Gastroesophageal sphincter (tissue), 4 donors: ENCODE measurements at regions not wholly inside any gene's neighbourhood (a gene's known extent, or its start where the extent isn't known, plus 50 kb on each side); places are given as distances from the start of the nearest gene placed in this dataset.

Experiments
- ATAC-seq: fragments of 150-250 bp; one replicate; pipeline ENCODE4 v1.9.1; 2016; ENCODE audit warnings: mild to moderate bottlenecking, moderate library complexity
- H3K27ac ChIP-seq, 4 donors: fragments of 200-600 bp; sonication (generic) in 3 of 4; 1 replicate in 3 of 4; 2 replicates in 1 of 4; pipeline ENCODE4 v1.5.1; 2016 to 2019
- H3K27me3 ChIP-seq: fragments of 200-600 bp; sonication (generic); one replicate; pipeline ENCODE4 v1.5.1; 2019
- H3K36me3 ChIP-seq, 2 donors: fragments of 200-600 bp; sonication (generic); one replicate each; pipeline ENCODE4 v1.5.1; 2019; ENCODE audit warnings: control low read depth in 1 of 2
- H3K4me1 ChIP-seq, 3 donors: fragments of 200-600 bp; sonication (generic); 1 replicate in 2 of 3; 2 replicates in 1 of 3; pipeline ENCODE4 v1.5.1; 2016 to 2019; ENCODE audit warnings: control low read depth in 2 of 3
- H3K4me3 ChIP-seq, 2 donors: fragments of 200-600 bp; sonication (generic); one replicate each; pipeline ENCODE4 v1.5.1; 2019; ENCODE audit warnings: mild to moderate bottlenecking in 1 of 2, moderate library complexity in 1 of 2
- H3K9me3 ChIP-seq, 3 donors: fragments of 200-600 bp; sonication (generic); one replicate each; pipeline ENCODE4 v1.5.1; 2017 to 2019; ENCODE audit warnings: control low read depth in 2 of 3
- CTCF ChIP-seq, 4 experiments: fragments of 200-600 bp in 2 of 4; fragments of 450-650 bp in 2 of 4; sonication (generic) in 1 of 4; IDR thresholded peaks; one replicate each; pipeline ENCODE4 v1.5.1; 2017 to 2019; ENCODE audit warnings: antibody characterized with exemption in 4 of 4, mild to moderate bottlenecking in 2 of 4, moderate library complexity in 2 of 4
- EP300 ChIP-seq: sonication (generic); formaldehyde crosslinking; IDR thresholded peaks from one replicate; pipeline ENCODE4 v1.6.1; 2017; ENCODE audit warnings: antibody characterized with exemption, mild to moderate bottlenecking
- POLR2A ChIP-seq, 2 donors: fragments of 450-650 bp; IDR thresholded peaks; one replicate each; pipeline ENCODE4 v1.6.1; 2017; ENCODE audit warnings: antibody characterized with exemption in 2 of 2, mild to moderate bottlenecking in 2 of 2, moderate library complexity in 1 of 2
- POLR2AphosphoS5 ChIP-seq: sonication (generic); formaldehyde crosslinking; IDR thresholded peaks from one replicate; pipeline ENCODE4 v1.6.1; 2017; ENCODE audit warnings: antibody characterized with exemption
- WGBS, 2 donors: methylation state at CpG; one replicate each; pipeline ENCODE4 v1.1.5; 2018; ENCODE audit warnings: low coverage in 1 of 2; 5-methylcytosine and 5-hydroxymethylcytosine counted together

- Histone ChIP-seq H3K27ac (no peak overlapping the region), H3K36me3 (no peaks in the 10 kb centered on the region), H3K4me1 (no peaks in the 10 kb centered on the region), H3K9me3 (peaks cover 0 to 23% (median 0%) of the 10 kb centered on the region in 3 donors), H3K4me3 (no peak overlapping the region), H3K27me3 (peaks cover 49% of the 10 kb centered on the region)
- no peak for ATAC-seq
- TF ChIP-seq EP300 = no peak
- no peak for TF ChIP-seq POLR2A (IDR thresholded peaks at IDR 0.05)
- no peak for TF ChIP-seq CTCF (IDR thresholded peaks at IDR 0.05)
- TF ChIP-seq POLR2AphosphoS5 = no peak
- WGBS, 2 donors = 78 to 81% methylated on average over 3 to 4 of the region's 4 CpGs
Measured at GRCh38 chr19:13561461-13561860, 55.2 kb upstream of the CACNA1A start.

GRCh38 chr19:13557756-13558398 lies 51.6 kb upstream of the CACNA1A start:
- Histone ChIP-seq H3K4me1 (no peaks in the 10 kb centered on the region), H3K27ac (no peak overlapping the region), H3K27me3 (peaks cover 78% of the 10 kb centered on the region), H3K9me3 (peaks cover 0 to 23% (median 0%) of the 10 kb centered on the region in 3 donors), H3K36me3 (no peaks in the 10 kb centered on the region), H3K4me3 (no peak overlapping the region)
- WGBS, 2 donors = 23 to 29% methylated on average over 6 to 7 of the region's 7 CpGs
- TF ChIP-seq POLR2AphosphoS5 (no peak), CTCF (IDR thresholded peaks at IDR 0.05) (no peak), POLR2A (IDR thresholded peaks at IDR 0.05) (no peak), EP300 (no peak)
- no peak for ATAC-seq

GRCh38 chr19:13556552-13556951 lies 50.3 kb upstream of the CACNA1A start:
- Histone ChIP-seq H3K36me3 (no peaks in the 10 kb centered on the region), H3K9me3 (peaks cover 0 to 23% (median 0%) of the 10 kb centered on the region in 3 donors), H3K4me3 (no peak overlapping the region), H3K27ac (no peak overlapping the region), H3K4me1 (no peaks in the 10 kb centered on the region), H3K27me3 (peaks cover 73% of the 10 kb centered on the region)
- ATAC-seq = no peak
- 68% methylated on average over 8 of the region's 9 CpGs; no CpG with 5 or more reads in 1 of the 2 donors for WGBS, 2 donors
- TF ChIP-seq POLR2A (IDR thresholded peaks at IDR 0.05) (no peak), EP300 (no peak), CTCF (IDR thresholded peaks at IDR 0.05) (no peak), POLR2AphosphoS5 (no peak)
